D721Med (cell line): ENCODE measurements at regions not wholly inside any gene's neighbourhood (a gene's known extent, or its start where the extent isn't known, plus 50 kb on each side); places are given as distances from the start of the nearest gene placed in this dataset.

Source experiments
- DNase-seq: peaks from one replicate; pipeline ENCODE4 v3.0.0; 2011; ENCODE audit warnings: low spot score; ENCODE audit not compliant: insufficient read length
- FAIRE-seq: peaks from 2 replicates; lab custom pipeline; 2011; peaks lifted over from hg19 to GRCh38; lab: Jason Lieb, UNC
- TF ChIP-seq, protein P1 (sequence below): IDR thresholded peaks from 2 replicates; pipeline ENCODE4 v1.5.1; 2012; ENCODE audit warnings: mild to moderate bottlenecking, control low read depth; ENCODE audit not compliant: insufficient read depth; ENCODE audit errors: missing control alignments

GRCh38 chr3:18872466-18872865 is 275.8 kb upstream of the KCNH8 start:
- DNase-seq (no peak), FAIRE-seq (no peak)
- TF ChIP-seq, protein P1, sequence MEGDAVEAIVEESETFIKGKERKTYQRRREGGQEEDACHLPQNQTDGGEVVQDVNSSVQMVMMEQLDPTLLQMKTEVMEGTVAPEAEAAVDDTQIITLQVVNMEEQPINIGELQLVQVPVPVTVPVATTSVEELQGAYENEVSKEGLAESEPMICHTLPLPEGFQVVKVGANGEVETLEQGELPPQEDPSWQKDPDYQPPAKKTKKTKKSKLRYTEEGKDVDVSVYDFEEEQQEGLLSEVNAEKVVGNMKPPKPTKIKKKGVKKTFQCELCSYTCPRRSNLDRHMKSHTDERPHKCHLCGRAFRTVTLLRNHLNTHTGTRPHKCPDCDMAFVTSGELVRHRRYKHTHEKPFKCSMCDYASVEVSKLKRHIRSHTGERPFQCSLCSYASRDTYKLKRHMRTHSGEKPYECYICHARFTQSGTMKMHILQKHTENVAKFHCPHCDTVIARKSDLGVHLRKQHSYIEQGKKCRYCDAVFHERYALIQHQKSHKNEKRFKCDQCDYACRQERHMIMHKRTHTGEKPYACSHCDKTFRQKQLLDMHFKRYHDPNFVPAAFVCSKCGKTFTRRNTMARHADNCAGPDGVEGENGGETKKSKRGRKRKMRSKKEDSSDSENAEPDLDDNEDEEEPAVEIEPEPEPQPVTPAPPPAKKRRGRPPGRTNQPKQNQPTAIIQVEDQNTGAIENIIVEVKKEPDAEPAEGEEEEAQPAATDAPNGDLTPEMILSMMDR = no peak

DNA sequence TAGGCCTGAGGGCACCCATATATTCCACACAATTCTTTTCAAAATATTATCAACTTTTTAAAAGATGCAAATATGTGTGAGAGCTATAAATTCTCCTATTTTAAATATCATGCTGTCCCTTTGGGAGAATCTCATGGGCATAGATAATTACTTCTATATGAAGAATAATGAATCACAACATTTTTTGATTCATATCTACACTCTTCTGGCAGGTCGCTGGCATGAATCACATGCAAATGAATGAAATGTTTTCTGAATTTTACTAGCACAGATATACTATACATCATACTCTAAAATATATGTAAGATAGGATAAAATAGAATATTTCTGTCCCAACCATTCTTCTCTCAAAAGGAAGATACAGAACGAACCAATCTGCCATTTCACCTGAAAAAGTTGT is 277.7 kb upstream of the KCNH8 start:
- DNase-seq = no peak
- no peak for FAIRE-seq

DNA sequence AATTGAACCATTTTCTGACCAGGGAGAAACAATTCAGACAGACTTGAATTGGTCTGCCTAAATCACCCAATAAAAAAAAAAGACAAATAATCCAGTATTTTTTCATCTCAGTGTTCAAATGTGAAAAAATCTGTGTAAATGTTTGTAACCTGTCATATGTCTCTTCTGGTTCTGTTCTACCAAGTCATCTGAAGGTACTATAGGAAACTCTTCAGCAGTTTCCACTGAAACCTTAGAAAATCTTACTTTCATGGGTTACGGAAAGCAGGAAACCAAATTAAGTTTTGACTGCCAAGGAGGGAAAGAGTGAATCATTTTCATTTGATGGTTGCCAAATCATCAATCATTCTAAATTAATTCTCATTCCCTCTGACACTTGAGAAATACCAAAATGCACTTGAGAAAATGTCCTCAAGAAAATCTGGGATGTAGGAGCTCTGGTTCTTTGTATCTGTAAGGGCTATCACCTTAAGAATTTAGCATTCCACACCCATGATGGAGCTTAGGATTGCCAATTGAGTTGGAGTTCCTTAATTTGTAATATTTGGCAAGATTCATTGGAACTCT is 278.2 kb upstream of the KCNH8 start:
- FAIRE-seq = no peak
- TF ChIP-seq, protein P1 = no peak
- DNase-seq = no peak

More for the DNA sequence above, 277.7 kb upstream of the KCNH8 start:
- TF ChIP-seq, protein P1 = no peak

DNA sequence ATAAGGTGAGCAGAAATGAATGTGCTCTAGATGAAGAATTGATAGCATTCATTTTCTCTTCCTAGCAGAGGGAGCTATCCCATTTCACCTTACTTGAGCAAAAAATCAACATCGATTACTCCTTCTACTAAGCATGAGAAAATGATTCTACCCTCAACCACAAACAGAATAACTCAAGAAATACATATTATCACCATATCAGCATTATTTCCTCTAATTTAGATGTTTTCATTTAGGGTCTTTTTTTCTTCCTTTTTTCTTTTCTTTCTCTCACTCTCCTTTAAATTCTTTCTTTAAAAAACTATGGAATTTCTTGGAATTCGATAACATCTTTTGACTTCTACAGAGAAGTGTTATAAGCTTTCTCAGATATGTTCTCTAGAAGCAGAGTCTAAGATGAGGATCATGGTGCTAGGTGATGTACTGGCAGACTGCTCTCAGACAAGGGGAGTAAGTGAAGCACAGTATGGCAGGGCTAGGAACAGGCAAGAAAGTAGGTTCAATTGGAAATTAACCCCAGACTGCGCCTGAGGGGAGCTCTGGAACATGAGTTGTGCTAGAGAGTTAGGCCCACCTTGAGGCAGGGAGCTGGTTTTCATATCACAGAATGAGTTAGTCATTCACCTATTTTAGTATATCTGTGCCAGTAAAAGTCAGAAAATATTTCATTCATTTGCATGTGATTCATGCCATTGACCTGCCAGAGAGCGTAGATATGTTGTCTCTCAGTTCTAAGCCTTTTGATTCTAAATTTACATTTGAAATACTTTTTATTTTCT is 279.2 kb upstream of the KCNH8 start:
- DNase-seq (no peak), FAIRE-seq (no peak)
- TF ChIP-seq, protein P1 = no peak

- no peak for FAIRE-seq
Measured at GRCh38 chr3:18866899-18867298, 281.4 kb upstream of the KCNH8 start.

GRCh38 chr3:18864933-18865731 is 283.2 kb upstream of the KCNH8 start:
- DNase-seq = no peak
- FAIRE-seq = no peak
- TF ChIP-seq, protein P1 = no peak

More at GRCh38 chr3:18866899-18867298, 281.4 kb upstream of the KCNH8 start:
- DNase-seq = no peak
- TF ChIP-seq, protein P1 = no peak
